Dedifferentiated amniotic fluid mesenchymal stem cell (primary cell): ENCODE measurements at regions not wholly inside any gene's neighbourhood (a gene's known extent, or its start where the extent isn't known, plus 50 kb on each side); places are given as distances from the start of the nearest gene placed in this dataset.

ENCODE experiments used
- DNase-seq: peaks from one replicate; pipeline ENCODE4 v3.0.0-alpha.2; 2016; ENCODE audit errors: extremely low spot score

- DNase-seq: no peak
Observed at GRCh38 chr18:72470391-72470790, 73.8 kb downstream of the CBLN2 start.

DNA sequence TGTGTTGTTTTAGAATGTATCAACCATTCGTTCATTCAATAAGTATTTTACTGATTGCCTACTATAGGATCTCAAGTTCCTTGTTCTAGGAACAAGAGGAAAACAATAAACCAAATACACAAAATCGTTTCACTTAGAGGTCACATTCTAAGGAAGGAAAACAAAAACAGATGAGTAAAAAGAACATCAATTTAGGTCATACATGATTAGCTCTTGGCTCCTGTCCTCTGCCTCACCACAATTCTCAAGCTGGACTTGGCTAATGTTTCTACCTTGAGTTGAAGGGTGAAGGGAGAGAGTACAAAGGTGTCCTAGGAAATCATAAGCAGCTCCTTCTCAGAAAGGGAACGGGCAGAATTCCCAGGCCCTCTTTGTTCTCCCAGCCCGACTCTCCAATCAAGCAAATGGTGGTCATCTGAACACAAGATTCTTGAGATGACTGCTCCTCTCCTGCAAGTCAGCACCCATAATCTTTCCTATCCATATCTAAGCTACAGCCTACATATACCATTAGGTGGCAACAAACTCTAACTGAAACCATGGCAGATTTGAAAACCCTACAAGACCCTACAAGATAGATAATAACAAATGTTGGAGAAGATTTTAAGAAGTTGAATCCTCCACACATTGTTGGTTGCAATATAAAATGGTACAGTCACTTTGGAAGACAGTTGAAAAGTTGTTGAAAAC, 76.0 kb downstream of the CBLN2 start:
- no peak for DNase-seq

DNA sequence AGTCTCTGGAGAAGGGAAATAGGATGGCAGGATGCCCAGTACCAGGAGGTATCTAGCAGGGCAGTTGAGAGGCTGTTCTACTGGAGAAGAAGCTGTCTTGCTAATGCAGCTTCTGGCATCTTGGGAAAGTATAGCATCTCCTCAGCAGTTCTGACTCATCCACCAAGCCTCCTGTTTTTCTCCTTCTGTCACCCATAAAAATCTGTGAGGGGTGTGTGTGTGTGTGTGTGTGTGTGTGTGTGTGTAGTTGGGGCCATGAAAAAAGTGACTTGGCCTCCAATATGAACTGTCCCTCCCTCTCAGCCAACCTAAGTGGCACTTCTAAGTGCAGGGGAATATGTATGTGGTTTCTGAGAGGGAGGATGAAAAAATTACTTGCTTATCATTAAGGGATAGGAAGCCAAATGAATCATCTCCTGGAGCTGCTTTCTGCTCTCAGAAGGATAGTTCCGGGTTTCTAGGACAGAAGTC, 83.9 kb downstream of the CBLN2 start:
- no peak for DNase-seq

DNA sequence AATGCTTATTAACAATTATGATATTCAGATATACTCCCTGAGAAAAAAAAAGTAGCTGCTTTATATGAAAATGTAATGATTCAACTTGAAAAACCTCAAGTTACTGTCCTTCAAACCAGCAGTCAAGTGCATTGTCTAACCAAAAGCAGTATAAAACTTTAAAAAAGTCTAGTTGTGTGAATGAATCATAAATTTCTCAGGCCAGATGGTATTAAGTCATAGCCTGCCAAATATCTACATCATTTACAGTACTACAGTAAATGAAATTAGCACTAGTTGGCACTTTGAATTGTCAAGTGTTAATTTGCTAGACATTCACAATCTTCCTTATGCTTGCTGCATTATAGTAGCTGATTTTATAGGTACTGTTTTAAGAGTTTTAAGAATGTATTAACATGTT, 85.9 kb downstream of the CBLN2 start:
- no peak for DNase-seq

GRCh38 chr18:72456802-72457201, 87.3 kb downstream of the CBLN2 start:
- DNase-seq: no peak

DNA sequence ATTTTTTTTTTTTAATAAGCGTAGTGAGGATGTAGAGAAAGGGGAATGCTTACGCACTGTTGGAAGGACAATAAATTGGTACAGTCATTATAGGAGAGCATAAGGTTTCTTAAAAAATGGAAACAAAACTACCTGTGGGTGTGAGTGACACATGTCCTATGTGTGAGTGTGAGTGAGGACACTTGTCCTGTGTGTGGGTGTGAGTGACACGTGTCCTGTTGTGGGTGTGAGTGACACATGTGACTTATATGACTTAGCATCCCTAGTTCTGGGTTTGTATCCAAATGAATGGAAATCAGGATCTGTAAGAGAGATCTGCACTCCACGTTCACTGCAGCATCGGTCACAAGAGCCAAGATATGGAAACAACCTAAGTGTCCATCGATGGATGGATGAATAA, 91.8 kb downstream of the CBLN2 start:
- DNase-seq: no peak

GRCh38 chr18:72444798-72445155, 99.4 kb downstream of the CBLN2 start:
- no peak for DNase-seq

GRCh38 chr18:72444111-72444797, 99.9 kb downstream of the CBLN2 start:
- no peak for DNase-seq

DNA sequence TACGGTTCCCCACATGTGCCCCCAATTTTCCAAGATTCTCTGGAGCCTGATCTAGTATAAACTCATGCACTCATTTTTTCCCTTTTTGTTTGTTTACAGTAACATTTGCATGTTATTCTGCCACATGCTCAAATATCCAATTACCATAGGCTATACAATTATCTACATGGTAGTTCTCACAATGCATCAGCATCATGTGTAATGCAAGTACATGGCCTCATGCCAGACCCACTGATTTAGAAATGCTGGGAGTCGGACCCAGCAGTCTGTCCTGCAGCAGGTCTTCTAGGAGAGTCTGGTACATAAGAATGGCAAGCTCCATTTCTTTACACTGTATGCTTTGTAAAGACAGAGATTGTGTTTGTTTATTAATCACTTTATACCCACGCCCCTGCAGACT, 107.7 kb downstream of the CBLN2 start:
- DNase-seq: no peak

- no peak for DNase-seq
Observed at GRCh38 chr18:72433756-72434155, 110.4 kb downstream of the CBLN2 start.

DNA sequence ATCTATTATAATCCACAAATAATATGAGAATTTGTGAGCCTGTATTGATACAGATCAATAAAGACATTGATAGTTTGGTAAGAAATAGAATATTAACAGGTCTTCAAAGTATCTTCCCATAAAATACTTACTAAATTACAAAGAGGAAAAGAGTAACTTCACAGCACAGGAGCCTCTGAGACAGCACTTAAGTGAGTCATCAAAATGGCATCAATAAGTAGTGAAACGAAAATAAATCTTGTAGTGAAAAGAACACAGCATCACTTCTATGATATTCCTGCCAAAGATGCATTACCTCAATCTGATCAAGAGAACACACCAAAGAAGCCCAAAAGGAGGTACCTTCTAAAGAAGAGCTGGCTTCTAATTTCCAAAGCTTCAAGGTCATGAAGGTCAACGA, 116.4 kb downstream of the CBLN2 start:
- no peak for DNase-seq

DNA sequence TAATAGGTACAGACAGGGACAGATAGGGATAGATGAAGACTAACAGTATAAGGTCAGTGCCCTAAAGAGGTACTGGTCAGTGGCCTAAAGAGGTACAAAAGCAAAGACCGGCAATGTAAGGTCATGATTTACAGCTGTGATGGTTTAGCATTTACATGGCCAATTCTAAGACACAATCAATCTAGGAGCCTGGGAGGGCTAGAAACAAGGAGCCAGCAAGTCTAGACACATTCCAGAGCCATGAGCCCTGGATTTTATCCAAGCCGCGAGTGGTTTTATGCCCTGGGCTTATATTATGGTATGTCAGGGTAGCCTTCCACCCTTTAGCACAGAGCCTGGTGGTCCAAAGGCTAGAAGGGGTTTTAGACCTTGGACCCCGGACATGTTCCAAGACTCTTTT, 124.2 kb downstream of the CBLN2 start:
- DNase-seq: no peak

DNA sequence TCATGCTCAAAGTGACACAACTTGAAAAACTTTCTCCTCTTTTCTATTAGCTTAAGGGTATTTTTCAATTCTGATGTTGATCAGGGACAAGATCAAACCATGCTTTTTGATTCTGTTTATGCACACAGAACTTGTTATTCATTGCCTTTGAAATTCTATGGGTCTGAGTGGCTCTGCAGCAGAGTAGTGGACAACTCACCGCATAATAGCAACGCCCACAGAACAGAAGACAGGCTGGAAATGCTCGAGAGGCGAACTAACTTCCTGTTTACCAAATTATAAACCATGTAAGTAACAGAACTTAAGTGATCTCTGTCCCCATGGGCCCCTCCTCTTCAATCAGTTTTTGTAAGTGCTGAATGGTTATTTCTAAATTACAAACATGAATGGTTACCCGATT, 131.2 kb downstream of the CBLN2 start:
- DNase-seq: no peak

DNA sequence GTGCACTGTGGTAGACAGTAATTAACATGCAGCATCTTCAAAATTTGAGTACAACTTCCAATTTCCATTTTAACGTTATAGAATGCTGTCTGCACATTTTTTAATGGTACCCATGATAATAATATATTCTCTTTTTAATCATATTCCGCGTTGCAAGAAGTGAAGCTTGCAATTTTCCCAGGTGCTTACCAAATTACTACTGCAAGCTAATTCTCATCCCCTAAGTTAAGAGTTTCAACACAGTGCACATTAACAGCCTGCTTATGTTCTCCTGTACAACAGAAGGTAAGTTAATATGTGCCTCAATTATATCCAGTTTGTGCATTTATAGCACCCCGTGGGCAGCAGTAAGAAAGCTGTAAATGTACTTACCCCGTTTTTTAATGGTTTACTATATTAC, 132.9 kb downstream of the CBLN2 start:
- DNase-seq: no peak

GRCh38 chr18:72410399-72410798, 133.7 kb downstream of the CBLN2 start:
- DNase-seq: no peak

DNA sequence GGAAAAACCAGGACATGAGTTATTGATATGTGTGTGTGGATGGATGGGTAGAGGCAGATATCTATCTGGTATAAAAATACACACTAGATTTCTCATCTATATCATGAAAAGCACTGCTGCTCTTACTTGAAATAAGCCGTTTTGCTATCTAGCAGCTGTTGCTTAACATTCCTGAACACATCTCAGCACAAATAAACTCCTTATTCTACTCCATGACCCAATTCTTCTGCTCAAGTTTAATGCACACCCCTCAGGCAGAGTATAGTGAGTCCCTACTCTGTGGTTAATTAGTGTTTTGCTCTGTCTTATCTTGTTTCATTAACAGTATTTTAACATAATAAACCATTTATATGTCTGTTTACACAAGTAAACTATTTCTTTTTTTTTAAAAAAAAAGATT, 134.2 kb downstream of the CBLN2 start:
- no peak for DNase-seq

GRCh38 chr18:72407048-72407447, 137.1 kb downstream of the CBLN2 start:
- DNase-seq: no peak

- no peak for DNase-seq
Observed at GRCh38 chr18:72391951-72392350, 152.2 kb downstream of the CBLN2 start.

DNA sequence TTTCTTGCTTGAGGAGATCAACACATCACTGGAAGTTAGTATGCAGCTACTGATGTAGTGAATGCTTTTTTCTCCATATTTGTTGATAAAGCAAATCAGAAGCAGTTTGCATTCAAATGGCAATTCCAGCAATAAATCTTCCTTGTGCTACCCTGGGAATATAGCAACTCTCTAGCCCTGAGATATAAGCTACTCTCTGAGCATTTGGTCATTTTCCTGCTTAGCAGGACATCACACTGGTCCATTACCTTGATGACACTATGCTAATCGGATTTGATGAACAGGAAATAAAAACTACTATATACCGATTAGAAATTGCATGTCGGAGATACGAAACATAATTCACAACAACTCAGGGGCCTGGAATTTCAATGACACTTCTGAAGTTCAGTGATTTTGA, 152.7 kb downstream of the CBLN2 start:
- DNase-seq: no peak

DNA sequence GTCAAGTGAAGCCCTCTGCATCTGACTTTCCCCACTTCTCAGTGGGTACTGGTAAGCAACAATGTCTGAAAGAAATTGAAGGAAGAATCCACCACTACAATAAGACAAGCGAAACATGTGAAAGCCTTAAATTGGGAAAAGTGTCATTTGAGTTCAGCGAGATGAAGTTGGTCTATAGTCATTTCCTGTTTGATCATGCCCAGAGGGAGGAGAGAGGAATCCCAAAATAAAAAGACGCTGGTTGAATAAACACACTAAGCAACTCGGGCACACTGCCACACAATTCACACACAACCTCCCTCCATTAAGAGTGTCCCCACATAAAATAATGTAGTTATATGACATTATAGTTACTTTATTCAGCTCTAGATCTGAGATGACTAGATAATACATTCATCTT, 166.1 kb downstream of the CBLN2 start:
- DNase-seq: no peak

GRCh38 chr18:72376256-72376655, 167.9 kb downstream of the CBLN2 start:
- DNase-seq: no peak

GRCh38 chr18:72375618-72376017, 168.5 kb downstream of the CBLN2 start:
- DNase-seq: no peak

DNA sequence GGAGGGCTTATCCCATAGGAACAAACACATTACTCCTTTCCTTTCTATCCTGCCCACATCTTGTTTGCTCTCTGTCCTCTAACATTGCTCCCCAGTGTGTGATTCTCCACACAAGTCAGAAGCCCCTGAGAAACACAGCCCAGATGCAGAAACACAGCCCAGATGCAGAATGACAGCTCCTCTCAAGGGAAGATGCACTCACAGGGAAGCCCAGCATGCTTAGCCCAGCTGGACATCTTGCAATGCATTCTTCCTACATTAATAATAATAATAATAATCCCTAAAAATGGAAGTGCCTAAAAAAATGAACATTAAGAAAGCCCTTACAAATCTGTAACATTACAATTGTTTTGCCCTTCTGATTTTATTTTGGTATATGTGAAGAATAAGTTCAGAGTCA, 172.1 kb downstream of the CBLN2 start:
- no peak for DNase-seq

DNA sequence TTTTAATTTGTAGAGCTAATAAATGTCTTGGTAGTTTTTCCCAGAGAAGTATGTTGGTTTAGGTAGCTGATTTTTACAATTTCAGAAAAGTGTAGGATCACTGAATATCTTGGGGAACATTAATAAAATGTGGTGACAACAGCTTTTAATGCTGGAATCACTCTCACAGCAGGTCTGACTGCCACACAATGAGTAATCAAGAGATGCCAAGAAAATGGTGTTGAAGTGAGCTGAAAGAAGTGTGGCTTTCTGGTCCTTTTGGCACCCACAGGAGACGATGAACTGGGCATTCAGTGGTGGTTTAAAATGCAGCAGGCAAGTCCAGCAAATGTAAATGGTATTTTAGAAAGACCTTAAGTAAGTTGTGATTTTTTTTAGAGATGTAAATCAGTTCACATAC, 175.8 kb downstream of the CBLN2 start:
- DNase-seq: no peak
